GM21619 (cell line): ENCODE measurements at regions not wholly inside any gene's neighbourhood (a gene's known extent, or its start where the extent isn't known, plus 50 kb on each side); places are given as distances from the start of the nearest gene placed in this dataset.

Source experiments
- ATAC-seq: cut with Tn5 transposase; IDR thresholded peaks from one replicate; pipeline ENCODE4 v1.9.1; 2021; ENCODE audit not compliant: unreplicated experiment

DNA sequence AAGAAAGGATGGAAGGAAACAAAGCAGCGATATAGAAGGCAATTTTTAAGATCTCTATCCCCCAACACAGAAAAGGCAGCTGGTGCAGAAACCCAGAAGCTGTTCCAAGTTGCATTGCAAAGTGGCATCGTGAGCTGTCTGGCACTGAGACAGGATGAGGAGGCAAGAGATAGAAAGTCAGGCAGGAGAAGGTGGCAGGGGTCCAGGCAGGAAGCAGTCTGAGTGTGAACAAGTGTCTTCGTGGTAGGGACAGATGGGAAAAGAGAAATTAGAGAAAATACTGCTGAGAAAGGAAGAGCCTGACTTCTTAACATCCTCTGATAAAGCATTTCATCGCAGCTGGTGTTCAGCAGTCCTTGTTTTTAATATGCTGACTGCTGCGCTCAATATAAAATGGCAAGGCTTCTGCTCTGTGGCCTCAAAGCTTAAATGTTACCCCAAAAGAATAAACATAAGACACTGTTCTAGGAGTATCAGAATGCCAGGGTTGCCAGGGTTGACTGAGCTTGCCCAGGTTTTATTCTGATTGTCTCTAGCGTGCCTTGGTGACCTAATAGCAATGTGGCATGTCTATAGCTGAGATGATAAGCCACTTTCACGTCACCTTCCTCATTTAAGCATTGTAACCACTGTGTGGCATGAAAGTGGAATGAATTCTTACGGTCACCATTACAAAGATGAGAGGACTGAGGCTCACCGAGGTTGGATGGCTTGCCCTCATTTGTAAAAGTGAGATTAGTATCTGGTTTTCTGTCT, 397.6 kb downstream of the NUAK1 start:
- ATAC-seq, result no peak

DNA sequence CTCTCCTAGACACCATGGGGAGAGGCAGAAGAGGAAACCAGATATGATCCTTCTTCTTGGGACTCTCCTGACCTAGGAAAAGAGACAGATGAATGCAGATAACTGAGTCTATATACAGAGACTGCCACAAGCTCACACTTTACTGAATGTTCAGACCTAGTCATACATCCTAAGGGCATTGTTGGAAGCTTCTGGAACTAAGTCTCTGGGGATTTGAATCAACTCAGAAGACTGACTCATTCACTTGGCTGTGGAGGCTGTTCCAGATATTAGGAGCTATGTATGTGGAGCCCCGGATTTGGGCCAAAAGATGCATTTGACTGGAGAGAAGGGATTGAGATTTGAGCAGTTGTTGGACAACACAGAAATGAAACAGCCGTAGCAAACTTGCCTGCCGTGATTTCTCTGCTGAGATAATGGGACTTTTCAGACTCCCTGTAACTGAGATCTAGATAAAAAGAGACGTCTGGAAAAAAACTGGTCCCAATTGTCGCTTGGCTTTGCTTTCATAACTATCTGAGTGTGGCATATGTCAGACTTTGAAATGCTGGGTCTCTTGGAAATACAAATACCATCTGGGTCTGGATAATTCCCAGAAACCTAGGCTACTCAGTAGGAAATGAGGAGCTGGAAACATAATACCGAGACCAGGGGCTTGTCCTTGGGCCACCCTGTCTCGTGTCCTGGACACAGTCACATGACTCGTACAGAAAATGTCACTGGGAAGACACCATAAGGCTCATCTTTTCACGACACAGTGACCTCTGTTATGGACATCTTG, 396.8 kb downstream of the NUAK1 start:
- ATAC-seq, result no peak

GRCh38 chr12:105742567-105742874, 396.2 kb downstream of the NUAK1 start:
- no peak for ATAC-seq

DNA sequence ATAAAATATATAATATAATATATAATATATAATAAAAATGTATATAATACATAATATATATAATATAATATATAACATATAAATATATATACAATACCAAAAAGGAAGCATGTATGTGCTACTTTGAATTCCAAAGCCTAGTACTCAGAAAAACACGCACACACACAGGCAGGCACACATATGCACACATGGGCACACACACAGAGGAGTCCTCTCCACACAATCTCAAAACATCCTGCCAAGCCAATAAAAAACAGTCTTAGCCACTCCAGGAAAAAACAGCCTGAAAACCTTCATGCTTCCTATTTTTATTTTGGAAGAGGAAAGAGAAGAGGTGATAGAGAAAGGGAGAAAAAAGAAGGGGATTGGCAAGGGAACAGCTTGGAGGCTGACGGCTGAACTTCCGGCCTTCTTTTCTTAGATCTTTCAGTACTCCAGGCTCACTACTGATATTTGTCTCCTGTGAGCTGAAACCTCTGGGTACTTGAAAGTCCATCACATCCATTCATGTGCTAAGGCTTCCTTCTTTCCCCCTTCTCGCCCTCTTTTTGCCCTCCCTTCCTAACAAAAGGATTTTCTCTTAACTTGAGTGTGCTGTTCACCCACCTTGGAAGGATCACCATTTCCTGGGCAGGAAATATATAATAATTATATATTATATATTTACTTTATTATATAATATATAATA, 394.2 kb downstream of the NUAK1 start:
- ATAC-seq, result no peak

DNA sequence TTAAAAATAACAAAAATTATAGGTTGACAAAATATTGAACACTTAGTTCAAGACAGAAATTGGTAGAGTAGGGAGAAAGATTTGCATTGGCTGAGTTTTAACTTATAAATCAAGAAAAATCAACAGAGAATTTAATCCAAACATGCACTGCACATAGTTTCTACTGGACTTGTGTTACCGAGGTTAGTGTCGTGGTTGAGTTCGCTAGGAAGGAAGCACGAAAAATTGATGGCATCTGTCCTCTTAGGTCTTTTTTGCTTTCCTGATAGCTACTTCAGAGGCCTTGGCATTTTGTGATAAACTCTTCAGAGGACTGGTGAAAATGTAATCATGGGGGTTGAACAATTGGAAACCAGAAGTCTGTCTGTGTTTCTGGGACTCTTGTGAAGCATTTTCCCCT, 392.9 kb downstream of the NUAK1 start:
- no peak for ATAC-seq

DNA sequence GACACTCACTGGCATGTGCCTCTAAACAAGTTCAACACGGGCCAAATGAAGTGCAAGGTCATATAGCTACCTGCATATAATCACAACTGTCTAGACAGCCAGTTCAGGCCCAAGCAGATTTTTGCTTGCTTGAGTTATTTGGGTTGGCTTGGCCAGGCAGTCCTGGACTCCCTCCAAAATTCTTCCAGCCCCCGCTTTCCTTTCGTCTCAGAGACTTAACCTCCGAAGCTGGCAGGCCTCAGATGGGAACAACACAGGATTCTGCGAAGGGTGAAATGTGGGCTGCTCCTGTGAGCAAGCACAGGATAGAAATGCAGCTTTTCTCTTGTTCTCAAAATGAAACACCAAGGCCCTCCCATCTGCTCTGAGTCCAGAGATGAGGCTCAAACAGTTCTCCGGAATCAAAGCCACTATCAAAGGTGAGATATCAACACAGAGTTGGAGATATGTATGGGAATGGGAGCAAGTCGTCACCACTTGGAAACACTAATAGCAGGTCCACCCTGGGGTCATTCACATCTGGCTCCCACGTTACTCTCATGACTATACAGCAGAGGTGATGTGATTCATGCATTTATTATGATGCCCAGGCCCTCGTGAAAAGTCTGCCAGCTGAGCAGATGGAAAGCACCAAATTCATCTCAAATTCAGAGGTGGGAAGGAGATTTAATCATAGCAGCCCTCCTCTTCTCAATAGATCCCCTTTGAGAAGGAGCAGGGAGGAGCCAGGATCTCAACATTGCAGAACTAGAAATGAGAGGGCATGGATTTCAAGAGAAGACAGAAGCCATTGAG, 389.8 kb downstream of the NUAK1 start:
- no peak for ATAC-seq

DNA sequence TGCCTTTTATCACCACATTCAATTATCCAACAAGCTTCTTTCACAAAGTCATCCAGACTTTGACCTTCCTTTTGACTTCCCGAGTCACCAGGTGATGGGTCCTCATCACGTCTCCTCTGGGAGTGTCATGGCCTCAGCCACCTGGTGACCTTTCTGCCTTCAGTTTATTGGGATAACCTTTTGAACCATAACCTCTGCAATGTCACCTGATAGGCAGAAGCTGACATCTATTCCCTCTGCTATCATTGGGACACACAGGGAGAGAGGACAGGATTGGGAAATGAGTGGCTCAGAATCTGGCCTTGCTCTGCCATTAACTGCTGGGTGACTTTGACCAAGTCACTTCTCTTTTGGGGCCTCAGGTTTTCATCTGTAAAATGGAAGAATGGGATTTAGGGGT, 388.7 kb downstream of the NUAK1 start:
- ATAC-seq, result no peak

- no peak for ATAC-seq
These were observed 384.4 kb downstream of the NUAK1 start for GRCh38 chr12:105754313-105754712.

- ATAC-seq, result no peak
These were observed 381.8 kb downstream of the NUAK1 start for GRCh38 chr12:105756961-105757360.

DNA sequence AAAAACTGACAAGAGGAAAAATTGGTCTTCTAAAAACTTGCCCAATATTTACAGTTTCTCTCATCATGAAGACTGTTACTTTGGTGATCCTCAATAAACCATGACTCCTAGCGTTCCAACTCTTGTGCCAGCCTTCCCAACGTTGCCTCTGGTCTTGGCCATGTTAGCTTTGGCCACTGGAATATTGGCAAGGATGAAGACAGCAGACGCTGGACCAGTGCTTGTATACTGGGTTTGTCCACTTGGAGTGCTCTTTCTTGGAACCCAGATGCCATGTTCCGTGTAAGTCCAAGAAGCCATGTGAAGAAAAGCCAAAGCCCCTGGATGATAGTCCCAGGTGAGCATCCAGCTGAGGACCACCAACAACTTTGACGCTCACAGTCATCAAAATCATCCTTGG, 379.6 kb downstream of the NUAK1 start:
- ATAC-seq, result no peak

DNA sequence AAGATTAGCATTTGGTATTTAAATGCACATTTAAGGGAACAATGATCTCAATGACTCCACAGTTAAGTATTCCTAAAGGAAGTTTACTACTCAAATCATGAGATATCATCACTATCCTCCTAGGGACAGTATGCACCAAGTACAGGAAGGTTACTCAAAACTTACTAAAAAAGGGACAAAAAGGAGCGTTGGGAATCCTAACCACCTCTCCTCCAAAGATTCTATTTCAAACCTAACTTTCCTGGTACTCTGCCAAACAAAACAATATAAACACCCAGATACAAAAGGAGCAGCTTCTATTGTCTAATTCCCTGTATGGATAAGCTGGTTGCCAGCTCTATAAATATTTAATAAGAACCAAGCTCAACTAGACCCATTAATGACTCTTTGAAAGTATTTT, 377.7 kb downstream of the NUAK1 start:
- ATAC-seq, result no peak

GRCh38 chr12:105764216-105764835, 374.4 kb downstream of the NUAK1 start:
- ATAC-seq, result no peak

DNA sequence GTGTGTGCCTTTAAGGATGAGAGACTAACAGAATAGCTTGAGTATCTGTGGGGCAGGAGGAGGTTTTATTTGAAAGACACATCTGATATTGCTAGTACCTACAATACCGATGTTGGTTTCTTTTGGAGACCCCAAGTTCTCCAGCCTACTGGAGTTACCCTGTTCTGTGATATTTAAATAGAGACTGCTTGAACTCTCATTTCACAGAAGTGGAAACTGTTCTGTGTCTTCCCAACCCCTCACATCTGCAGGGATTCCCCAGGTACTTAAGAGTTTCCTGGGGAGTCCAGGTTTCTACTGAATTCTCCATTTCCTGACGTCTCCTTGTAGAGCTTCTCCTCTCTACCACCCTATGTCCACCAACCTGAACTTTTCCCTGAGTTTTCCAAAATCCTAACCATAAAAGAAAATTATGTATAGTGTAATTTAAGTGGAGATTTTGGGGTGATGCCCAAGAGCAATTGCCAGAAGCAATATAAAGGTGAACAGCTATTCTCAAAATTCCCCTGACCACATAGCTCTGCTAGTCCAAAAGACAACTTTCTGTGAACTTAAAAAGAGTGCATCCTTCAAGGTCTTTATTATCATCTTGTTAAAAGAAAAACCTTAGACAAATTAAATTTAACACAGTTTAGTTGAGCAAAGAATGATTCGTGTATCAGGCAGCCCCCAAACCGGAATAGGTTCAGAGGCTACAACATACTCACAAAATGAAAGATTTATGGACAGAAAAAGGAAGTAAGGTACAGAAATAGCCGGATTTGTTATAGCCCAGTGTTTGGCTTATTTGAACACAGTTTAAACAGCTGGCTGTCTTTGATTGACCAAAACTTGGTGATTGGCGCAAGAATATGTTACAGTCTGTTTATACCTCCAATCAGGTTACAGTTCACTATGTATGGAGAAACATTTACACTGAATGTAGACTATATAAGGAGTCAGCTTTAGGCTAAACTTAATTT, 373.4 kb downstream of the NUAK1 start:
- no peak for ATAC-seq

- no peak for ATAC-seq
These were observed 372.7 kb downstream of the NUAK1 start for GRCh38 chr12:105766029-105766428.

- ATAC-seq, result no peak
These were observed 369.3 kb downstream of the NUAK1 start for GRCh38 chr12:105769486-105769885.

GRCh38 chr12:105773471-105773870, 365.3 kb downstream of the NUAK1 start:
- no peak for ATAC-seq

DNA sequence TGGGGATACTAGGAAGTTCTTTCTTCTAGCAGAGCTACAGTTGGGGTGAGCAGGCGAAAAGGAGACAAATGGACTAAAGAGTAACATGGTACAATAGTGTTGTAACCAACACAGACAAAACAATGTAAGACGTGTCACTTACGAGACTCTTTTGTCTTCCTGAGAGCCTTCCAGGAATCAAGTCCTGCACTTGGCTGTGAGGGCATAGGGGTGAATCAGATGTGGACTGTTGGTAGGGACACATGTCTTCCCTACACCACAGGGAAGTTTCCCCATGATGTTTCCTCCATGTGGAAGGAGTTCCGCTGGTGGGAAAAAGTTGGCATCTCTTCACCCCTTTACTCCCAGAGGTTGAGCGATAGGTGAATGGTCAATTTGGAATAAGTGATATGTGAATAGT, 364.7 kb downstream of the NUAK1 start:
- ATAC-seq, result no peak

- ATAC-seq, result no peak
These were observed 363.4 kb downstream of the NUAK1 start for GRCh38 chr12:105775343-105775742.
